D721Med (cell line): ENCODE measurements at regions not wholly inside any gene's neighbourhood (a gene's known extent, or its start where the extent isn't known, plus 50 kb on each side); places are given as distances from the start of the nearest gene placed in this dataset.

Experiments used
- DNase-seq: peaks from one replicate; pipeline ENCODE4 v3.0.0; 2011; ENCODE audit warnings: low spot score; ENCODE audit not compliant: insufficient read length
- FAIRE-seq: peaks from 2 replicates; lab custom pipeline; 2011; peaks lifted over from hg19 to GRCh38; lab: Jason Lieb, UNC
- TF ChIP-seq, protein P1 (sequence below): IDR thresholded peaks from 2 replicates; pipeline ENCODE4 v1.5.1; 2012; ENCODE audit warnings: mild to moderate bottlenecking, control low read depth; ENCODE audit not compliant: insufficient read depth; ENCODE audit errors: missing control alignments

DNA sequence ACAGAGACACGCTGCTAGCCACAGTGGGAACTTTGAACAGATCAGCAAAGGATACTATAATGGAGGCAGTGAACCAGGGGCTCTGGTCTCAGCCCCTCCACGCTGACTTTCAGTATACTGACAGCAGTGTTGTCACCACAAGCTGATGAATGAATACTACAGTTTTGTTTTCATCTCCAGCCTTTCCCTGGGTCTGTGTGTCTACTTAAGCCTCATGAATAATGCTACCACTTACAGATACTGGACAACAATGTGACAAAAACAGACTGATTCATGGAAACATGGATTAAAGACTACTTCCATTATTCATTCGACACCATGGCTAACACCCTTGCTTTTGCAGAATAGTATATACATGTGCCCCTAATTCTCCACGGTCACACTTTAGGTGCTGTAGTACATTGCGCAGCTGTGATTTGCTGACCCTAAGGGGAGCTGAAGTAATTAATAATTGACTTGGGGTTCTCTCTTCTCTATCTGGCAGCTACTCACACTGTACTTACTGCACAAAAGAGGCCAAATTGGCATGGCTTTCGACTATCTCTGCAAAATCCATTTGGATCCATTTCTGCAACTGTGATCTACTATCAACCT is 203.2 kb upstream of the LYPLAL1 start:
- FAIRE-seq (peak; percentile 35), DNase-seq (no peak)
- TF ChIP-seq, protein P1, sequence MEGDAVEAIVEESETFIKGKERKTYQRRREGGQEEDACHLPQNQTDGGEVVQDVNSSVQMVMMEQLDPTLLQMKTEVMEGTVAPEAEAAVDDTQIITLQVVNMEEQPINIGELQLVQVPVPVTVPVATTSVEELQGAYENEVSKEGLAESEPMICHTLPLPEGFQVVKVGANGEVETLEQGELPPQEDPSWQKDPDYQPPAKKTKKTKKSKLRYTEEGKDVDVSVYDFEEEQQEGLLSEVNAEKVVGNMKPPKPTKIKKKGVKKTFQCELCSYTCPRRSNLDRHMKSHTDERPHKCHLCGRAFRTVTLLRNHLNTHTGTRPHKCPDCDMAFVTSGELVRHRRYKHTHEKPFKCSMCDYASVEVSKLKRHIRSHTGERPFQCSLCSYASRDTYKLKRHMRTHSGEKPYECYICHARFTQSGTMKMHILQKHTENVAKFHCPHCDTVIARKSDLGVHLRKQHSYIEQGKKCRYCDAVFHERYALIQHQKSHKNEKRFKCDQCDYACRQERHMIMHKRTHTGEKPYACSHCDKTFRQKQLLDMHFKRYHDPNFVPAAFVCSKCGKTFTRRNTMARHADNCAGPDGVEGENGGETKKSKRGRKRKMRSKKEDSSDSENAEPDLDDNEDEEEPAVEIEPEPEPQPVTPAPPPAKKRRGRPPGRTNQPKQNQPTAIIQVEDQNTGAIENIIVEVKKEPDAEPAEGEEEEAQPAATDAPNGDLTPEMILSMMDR = no peak

DNA sequence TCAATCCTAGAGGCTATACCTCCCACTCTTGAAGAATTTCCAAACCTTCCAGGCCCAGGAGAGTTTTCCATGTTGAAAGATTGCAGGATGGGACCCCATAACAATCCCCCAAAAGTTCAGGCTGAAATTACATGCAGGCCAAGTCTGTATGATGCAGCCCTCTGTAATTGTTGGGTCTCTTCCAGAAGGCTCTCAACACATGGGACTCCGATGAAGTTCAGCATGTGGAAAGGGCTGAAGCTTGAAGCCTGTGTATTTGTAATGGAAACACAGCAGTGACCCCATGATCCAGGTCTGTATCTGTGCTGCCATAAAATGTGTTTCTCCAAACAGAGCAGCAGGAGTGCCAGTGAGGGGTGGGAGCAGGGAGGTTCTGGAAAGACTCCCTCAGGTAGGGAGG is 202.5 kb upstream of the LYPLAL1 start:
- TF ChIP-seq, protein P1 = no peak
- DNase-seq (no peak), FAIRE-seq (no peak)

DNA sequence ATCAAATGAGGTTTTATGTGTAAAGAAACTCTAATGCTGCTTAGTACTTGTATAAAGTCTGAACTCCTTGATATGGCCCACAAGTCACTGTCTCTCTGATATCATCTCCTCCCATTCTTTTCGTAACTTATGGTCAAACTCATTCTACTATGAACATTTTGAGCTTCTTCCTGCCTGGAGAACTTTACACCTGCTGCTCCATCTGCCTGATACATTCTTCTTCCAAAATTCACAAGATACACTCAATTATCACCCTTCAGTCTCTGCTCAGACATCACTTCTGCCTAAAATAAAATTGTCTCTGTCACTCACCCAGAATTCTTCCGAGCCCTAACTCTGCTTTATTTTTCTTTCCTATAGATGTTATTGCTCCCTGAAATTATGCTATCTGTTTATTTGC is 192.8 kb upstream of the LYPLAL1 start:
- DNase-seq = no peak
- TF ChIP-seq, protein P1 = no peak
- no peak for FAIRE-seq

DNA sequence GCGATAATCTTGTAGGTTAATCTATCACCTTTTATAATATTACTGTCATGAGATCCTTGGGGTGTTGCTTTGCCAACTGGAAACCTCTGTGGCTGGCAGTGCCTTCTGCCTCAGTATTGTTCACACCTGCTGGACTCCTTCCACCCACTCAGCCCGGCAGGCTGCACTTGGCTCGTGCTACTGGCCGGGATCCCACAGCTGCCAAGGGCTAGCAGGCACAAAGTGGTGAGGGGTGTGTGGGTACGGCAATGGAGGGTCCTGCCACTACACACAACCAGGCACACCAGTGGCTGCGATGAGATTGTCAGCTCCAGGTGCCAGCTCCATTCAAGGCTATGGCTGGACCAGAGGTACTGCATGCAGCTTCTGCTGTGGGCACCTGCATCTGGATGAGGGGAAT is 191.2 kb upstream of the LYPLAL1 start:
- FAIRE-seq (no peak), DNase-seq (no peak)
- TF ChIP-seq, protein P1 = no peak

DNA sequence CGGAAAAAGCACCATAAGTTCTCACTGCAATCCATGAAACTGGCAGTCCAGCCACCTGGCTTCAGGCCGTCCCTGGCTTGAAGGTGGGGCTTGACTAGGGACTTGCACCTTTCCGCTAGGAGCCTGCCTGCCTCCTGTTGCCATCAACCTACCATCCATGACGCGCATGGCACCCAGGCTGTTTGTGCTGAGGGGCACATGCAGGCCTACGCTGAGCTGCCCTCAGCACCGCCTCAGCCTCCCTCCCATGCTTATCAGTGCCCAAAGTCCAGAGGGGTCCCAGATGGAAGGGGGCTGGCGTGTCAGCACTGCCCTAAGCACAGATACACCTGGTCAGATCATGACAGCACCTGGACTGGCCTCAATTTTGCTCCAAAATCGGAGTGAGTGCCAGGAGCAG is 190.2 kb upstream of the LYPLAL1 start:
- FAIRE-seq (no peak), DNase-seq (no peak)
- TF ChIP-seq, protein P1 = no peak

DNA sequence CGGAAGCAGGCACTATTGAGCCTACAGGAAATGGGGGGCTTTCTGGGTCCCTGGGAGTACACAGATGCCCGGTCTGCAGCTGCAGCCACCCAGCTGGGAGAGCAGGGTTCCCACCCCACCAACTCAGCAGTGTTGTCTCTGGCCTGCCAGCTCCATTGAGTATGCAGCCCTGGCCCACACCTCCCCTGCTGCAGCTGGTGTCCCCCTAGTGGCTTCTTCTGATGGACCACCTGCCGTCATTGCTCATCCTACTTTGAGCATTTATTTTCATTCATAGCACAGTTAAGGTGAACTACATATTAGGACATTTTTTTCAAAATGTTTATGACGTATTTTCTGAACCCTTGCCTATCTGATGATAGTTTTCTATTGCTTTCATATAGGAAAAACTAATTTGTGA is 189.8 kb upstream of the LYPLAL1 start:
- DNase-seq (no peak), FAIRE-seq (no peak)
- TF ChIP-seq, protein P1 = peak; percentile 34

DNA sequence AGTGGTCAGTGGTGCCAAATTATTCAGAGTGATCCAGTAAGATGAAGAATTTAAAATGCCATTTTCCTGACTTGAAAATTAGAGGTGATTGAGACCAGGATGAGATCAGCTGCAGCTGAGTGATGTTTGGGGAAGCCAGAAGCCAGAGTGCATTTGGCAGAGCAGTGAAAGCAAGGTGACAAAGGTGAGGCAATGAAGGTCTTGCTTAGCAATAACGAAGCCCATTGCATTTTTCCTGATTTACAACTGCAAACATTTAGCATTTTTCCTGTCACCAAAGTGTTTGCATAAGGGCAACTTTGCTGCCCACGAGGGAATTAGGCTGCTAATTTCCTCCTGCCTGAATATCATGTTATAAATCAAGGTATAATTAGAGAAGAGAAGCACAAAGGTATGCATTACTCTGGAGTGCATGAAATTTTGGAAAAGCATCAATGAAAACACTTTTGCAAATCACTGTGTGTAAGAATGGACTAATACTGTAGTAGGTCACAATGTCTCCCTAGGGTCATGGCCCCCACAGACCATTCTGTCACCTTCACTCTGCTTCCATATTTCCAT is 188.2 kb upstream of the LYPLAL1 start:
- FAIRE-seq = no peak
- DNase-seq = no peak
- TF ChIP-seq, protein P1 = no peak
